ENCODE measurements at regions not wholly inside any gene's neighbourhood (a gene's known extent, or its start where the extent isn't known, plus 50 kb on each side); places are given as distances from the start of the nearest gene placed in this dataset.

- Mint-ChIP-seq H3K27ac (no peak overlapping the region), H3K36me3 (ENCODE audit: low read depth) (no peaks in the 10 kb centered on the region)
Observed at GRCh38 chr22:48376428-48376827, 1451.2 kb downstream of the BRD1 start.

GRCh38 chr22:48373626-48374173, 1454.0 kb downstream of the BRD1 start:
- Mint-ChIP-seq H3K36me3 (ENCODE audit: low read depth) (no peaks in the 10 kb centered on the region), H3K4me1 (no peaks in the 10 kb centered on the region), H3K4me3 (no peak overlapping the region), H3K27me3 (peaks cover 7% of the 10 kb centered on the region), H3K9me3 (no peaks in the 10 kb centered on the region), H3K27ac (no peak overlapping the region)
- no peak for DNase-seq
- POLR2A ChIA-PET: no interaction called here
- CTCF ChIA-PET: interaction anchor here (0.6 to 0.7 kb wide), 2 partner anchors 11 to 139 kb away, joined by 3 read pairs; no protein-coding TSS in a partner anchor

More at GRCh38 chr22:48376428-48376827, 1451.2 kb downstream of the BRD1 start:
- ChIA-PET CTCF (no interaction called here), POLR2A (no interaction called here)
- peaks cover 7% of the 10 kb centered on the region for H3K27me3 Mint-ChIP-seq
- H3K4me3 Mint-ChIP-seq: no peak overlapping the region
- H3K4me1 Mint-ChIP-seq: no peaks in the 10 kb centered on the region
- no peak for DNase-seq
- H3K9me3 Mint-ChIP-seq: no peaks in the 10 kb centered on the region

GRCh38 chr22:48372390-48372789, 1455.3 kb downstream of the BRD1 start:
- H3K27ac Mint-ChIP-seq: no peak overlapping the region
- ChIA-PET CTCF (no interaction called here), POLR2A (no interaction called here)
- H3K9me3 Mint-ChIP-seq: no peaks in the 10 kb centered on the region
- H3K4me1 Mint-ChIP-seq: no peaks in the 10 kb centered on the region
- no peak for DNase-seq
- H3K36me3 Mint-ChIP-seq (ENCODE audit: low read depth): no peaks in the 10 kb centered on the region
- peaks cover 7% of the 10 kb centered on the region for H3K27me3 Mint-ChIP-seq
- H3K4me3 Mint-ChIP-seq: no peak overlapping the region

- DNase-seq: no peak
- Mint-ChIP-seq H3K27me3 (peaks cover 7% of the 10 kb centered on the region), H3K4me1 (no peaks in the 10 kb centered on the region), H3K27ac (no peak overlapping the region), H3K4me3 (no peak overlapping the region), H3K9me3 (no peaks in the 10 kb centered on the region), H3K36me3 (ENCODE audit: low read depth) (no peaks in the 10 kb centered on the region)
- CTCF ChIA-PET: no interaction called here
- POLR2A ChIA-PET: no interaction called here
Observed at GRCh38 chr22:48371391-48371790, 1456.3 kb downstream of the BRD1 start.

GRCh38 chr22:48370508-48371325, 1457.0 kb downstream of the BRD1 start:
- H3K4me1 Mint-ChIP-seq: no peaks in the 10 kb centered on the region
- no peaks in the 10 kb centered on the region for H3K9me3 Mint-ChIP-seq
- H3K4me3 Mint-ChIP-seq: no peak overlapping the region
- H3K36me3 Mint-ChIP-seq (ENCODE audit: low read depth): no peaks in the 10 kb centered on the region
- POLR2A ChIA-PET: no interaction called here
- H3K27me3 Mint-ChIP-seq: peaks cover 2% of the 10 kb centered on the region
- no peak overlapping the region for H3K27ac Mint-ChIP-seq
- DNase-seq: no peak
- CTCF ChIA-PET: no interaction called here

GRCh38 chr22:48369789-48370507, 1457.7 kb downstream of the BRD1 start:
- DNase-seq: no peak

GRCh38 chr22:48368975-48369525, 1458.6 kb downstream of the BRD1 start:
- ChIA-PET CTCF (no interaction called here), POLR2A (no interaction called here)
- no peak overlapping the region for H3K4me3 Mint-ChIP-seq
- no peaks in the 10 kb centered on the region for H3K27me3 Mint-ChIP-seq
- no peak for DNase-seq
- H3K9me3 Mint-ChIP-seq: no peaks in the 10 kb centered on the region
- H3K4me1 Mint-ChIP-seq: no peaks in the 10 kb centered on the region
- H3K27ac Mint-ChIP-seq: no peak overlapping the region
- no peaks in the 10 kb centered on the region for H3K36me3 Mint-ChIP-seq (ENCODE audit: low read depth)

More at GRCh38 chr22:48369789-48370507, 1457.7 kb downstream of the BRD1 start:
- Mint-ChIP-seq H3K4me1 (no peaks in the 10 kb centered on the region), H3K9me3 (no peaks in the 10 kb centered on the region), H3K36me3 (ENCODE audit: low read depth) (no peaks in the 10 kb centered on the region), H3K4me3 (no peak overlapping the region), H3K27ac (no peak overlapping the region), H3K27me3 (no peaks in the 10 kb centered on the region)
- ChIA-PET CTCF (no interaction called here), POLR2A (no interaction called here)

GRCh38 chr22:48367731-48368130, 1459.9 kb downstream of the BRD1 start:
- H3K27me3 Mint-ChIP-seq: no peaks in the 10 kb centered on the region
- no peaks in the 10 kb centered on the region for H3K4me1 Mint-ChIP-seq
- no peak overlapping the region for H3K4me3 Mint-ChIP-seq
- no peaks in the 10 kb centered on the region for H3K9me3 Mint-ChIP-seq
- no peak for DNase-seq
- no peaks in the 10 kb centered on the region for H3K36me3 Mint-ChIP-seq (ENCODE audit: low read depth)
- H3K27ac Mint-ChIP-seq: no peak overlapping the region
- CTCF ChIA-PET: no interaction called here
- POLR2A ChIA-PET: no interaction called here

GRCh38 chr22:48366591-48366990, 1461.1 kb downstream of the BRD1 start:
- Mint-ChIP-seq H3K9me3 (no peaks in the 10 kb centered on the region), H3K4me3 (no peak overlapping the region), H3K36me3 (ENCODE audit: low read depth) (no peaks in the 10 kb centered on the region), H3K27ac (no peak overlapping the region), H3K4me1 (no peaks in the 10 kb centered on the region), H3K27me3 (no peaks in the 10 kb centered on the region)
- ChIA-PET POLR2A (no interaction called here), CTCF (interaction anchor here (1.2 kb wide), 1 partner anchor 9 kb away, joined by 3 read pairs; no protein-coding TSS in a partner anchor)
- DNase-seq: no peak

GRCh38 chr22:48366056-48366455, 1461.6 kb downstream of the BRD1 start:
- DNase-seq: no peak
- CTCF ChIA-PET: interaction anchor here (1.2 kb wide), 1 partner anchor 9 kb away, joined by 3 read pairs; no protein-coding TSS in a partner anchor
- H3K27ac Mint-ChIP-seq: no peak overlapping the region
- H3K4me1 Mint-ChIP-seq: no peaks in the 10 kb centered on the region
- no peaks in the 10 kb centered on the region for H3K36me3 Mint-ChIP-seq (ENCODE audit: low read depth)
- no peaks in the 10 kb centered on the region for H3K27me3 Mint-ChIP-seq
- no peak overlapping the region for H3K4me3 Mint-ChIP-seq
- POLR2A ChIA-PET: no interaction called here
- no peaks in the 10 kb centered on the region for H3K9me3 Mint-ChIP-seq

- H3K4me1 Mint-ChIP-seq: no peaks in the 10 kb centered on the region
- H3K9me3 Mint-ChIP-seq: no peaks in the 10 kb centered on the region
- no peaks in the 10 kb centered on the region for H3K27me3 Mint-ChIP-seq
- H3K36me3 Mint-ChIP-seq (ENCODE audit: low read depth): no peaks in the 10 kb centered on the region
- no peak overlapping the region for H3K4me3 Mint-ChIP-seq
- ChIA-PET CTCF (no interaction called here), POLR2A (no interaction called here)
- DNase-seq: no peak
- no peak overlapping the region for H3K27ac Mint-ChIP-seq
Observed at GRCh38 chr22:48365386-48365785, 1462.3 kb downstream of the BRD1 start.

- CTCF ChIA-PET: interaction anchor here (1.4 kb wide), 1 partner anchor 10 kb away, joined by 3 read pairs; no protein-coding TSS in a partner anchor
- DNase-seq: no peak
- Mint-ChIP-seq H3K27me3 (no peaks in the 10 kb centered on the region), H3K27ac (no peak overlapping the region), H3K9me3 (no peaks in the 10 kb centered on the region), H3K4me3 (no peak overlapping the region), H3K4me1 (no peaks in the 10 kb centered on the region), H3K36me3 (ENCODE audit: low read depth) (no peaks in the 10 kb centered on the region)
- POLR2A ChIA-PET: no interaction called here
Observed at GRCh38 chr22:48362721-48363404, 1464.8 kb downstream of the BRD1 start.

Measured in activated CD4-positive, alpha-beta T cell treated with anti-CD3 and anti-CD28 coated beads, Interleukin-2, amount 10 ng/mL, durations not matched to agents 7 days and 5 days (primary cell).